SK-N-MC (cell line): ENCODE measurements at regions not wholly inside any gene's neighbourhood (a gene's known extent, or its start where the extent isn't known, plus 50 kb on each side); places are given as distances from the start of the nearest gene placed in this dataset.

Experiments
- EZH2 ChIP-seq: fragments of 200-600 bp; sonication (generic); IDR thresholded peaks from one replicate; pipeline ENCODE4 v1.6.1; 2017; ENCODE audit warnings: antibody characterized with exemption
- FOXP2 ChIP-seq: optimal IDR thresholded peaks from 2 replicates; pipeline ENCODE3; 2011; ENCODE audit warnings: mild to moderate bottlenecking, moderate library complexity; ENCODE audit not compliant: insufficient read depth; ENCODE audit errors: extremely low read length, control extremely low read depth
- POLR2AphosphoS5 ChIP-seq: IDR thresholded peaks from 2 replicates; pipeline ENCODE4 v1.6.1; 2012; ENCODE audit warnings: mild to moderate bottlenecking, low read depth, low read length, borderline replicate concordance

- TF ChIP-seq POLR2AphosphoS5, result no peak
- no peak for TF ChIP-seq EZH2
- no peak for TF ChIP-seq FOXP2
These were observed 104.8 kb downstream of the SEC61B start for GRCh38 chr9:99326917-99327189.
